Lower leg skin (tissue), 3 donors: ENCODE measurements at regions not wholly inside any gene's neighbourhood (a gene's known extent, or its start where the extent isn't known, plus 50 kb on each side); places are given as distances from the start of the nearest gene placed in this dataset.

Source experiments
- CTCF ChIP-seq, 3 donors: fragments of 450-650 bp; IDR thresholded peaks; one replicate each; pipeline ENCODE4 v1.5.1; 2016; ENCODE audit warnings: antibody characterized with exemption in 3 of 3, mild to moderate bottlenecking in 3 of 3, moderate library complexity in 2 of 3
- POLR2A ChIP-seq, 2 donors: fragments of 450-650 bp; IDR thresholded peaks; one replicate each; pipeline ENCODE4 v1.6.1; 2016 to 2017; ENCODE audit warnings: antibody characterized with exemption in 2 of 2, mild to moderate bottlenecking in 1 of 2, moderate library complexity in 1 of 2

DNA sequence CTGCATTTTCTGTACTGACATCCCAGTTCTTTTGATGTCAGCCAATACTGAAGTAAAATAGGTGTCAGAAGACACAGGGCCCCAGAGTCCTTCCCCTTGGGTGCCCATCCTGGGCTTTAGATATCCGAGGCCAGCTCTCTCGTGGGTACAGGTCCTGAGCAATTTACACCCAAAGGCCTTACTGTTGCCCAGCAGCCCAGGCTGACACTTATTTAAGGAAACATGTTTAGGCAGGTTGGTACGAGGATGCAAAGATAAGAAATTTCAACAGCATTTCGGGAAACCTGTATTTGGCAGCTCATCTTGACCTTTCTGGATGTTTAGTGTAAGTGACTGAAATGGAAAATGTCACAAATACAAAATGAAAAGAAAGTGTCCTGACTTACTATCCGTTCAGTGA is 130.0 kb upstream of the IL12A start:
- TF ChIP-seq POLR2A (IDR thresholded peaks at IDR 0.05) = no peak
- no peak for TF ChIP-seq CTCF (IDR thresholded peaks at IDR 0.05)
